22Rv1 (cell line): ENCODE measurements at regions not wholly inside any gene's neighbourhood (a gene's known extent, or its start where the extent isn't known, plus 50 kb on each side); places are given as distances from the start of the nearest gene placed in this dataset.

Source experiments
- ZFX ChIP-seq: fragments of 450-650 bp; IDR thresholded peaks from 2 replicates; pipeline ENCODE4 v1.6.1; 2017; ENCODE audit warnings: antibody characterized with exemption, borderline replicate concordance
- TF ChIP-seq, protein P1 (sequence below): fragments of 450-650 bp; IDR thresholded peaks from 2 replicates; pipeline ENCODE4 v1.5.1; 2017; ENCODE audit warnings: mild to moderate bottlenecking

DNA sequence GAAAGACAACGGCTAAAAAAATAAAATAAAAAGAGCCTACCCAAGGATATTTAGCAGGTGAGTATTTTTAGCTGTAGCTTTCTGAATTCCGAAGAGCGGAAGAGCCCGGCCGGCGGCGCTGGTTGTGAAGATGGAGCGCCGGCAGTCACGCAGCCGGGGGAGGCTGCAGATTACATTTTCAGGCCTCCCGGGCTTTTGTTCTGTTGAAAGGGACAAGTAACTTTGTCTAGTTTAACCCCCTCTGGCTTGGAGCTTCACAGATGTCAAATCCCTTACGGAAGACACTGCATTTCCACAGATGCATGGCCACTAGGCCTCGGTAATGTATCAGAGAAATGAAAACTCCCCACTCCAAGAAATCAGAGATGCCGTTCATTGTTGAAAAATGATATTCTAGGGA, 497.6 kb upstream of the MKI67 start:
- TF ChIP-seq, protein P1, sequence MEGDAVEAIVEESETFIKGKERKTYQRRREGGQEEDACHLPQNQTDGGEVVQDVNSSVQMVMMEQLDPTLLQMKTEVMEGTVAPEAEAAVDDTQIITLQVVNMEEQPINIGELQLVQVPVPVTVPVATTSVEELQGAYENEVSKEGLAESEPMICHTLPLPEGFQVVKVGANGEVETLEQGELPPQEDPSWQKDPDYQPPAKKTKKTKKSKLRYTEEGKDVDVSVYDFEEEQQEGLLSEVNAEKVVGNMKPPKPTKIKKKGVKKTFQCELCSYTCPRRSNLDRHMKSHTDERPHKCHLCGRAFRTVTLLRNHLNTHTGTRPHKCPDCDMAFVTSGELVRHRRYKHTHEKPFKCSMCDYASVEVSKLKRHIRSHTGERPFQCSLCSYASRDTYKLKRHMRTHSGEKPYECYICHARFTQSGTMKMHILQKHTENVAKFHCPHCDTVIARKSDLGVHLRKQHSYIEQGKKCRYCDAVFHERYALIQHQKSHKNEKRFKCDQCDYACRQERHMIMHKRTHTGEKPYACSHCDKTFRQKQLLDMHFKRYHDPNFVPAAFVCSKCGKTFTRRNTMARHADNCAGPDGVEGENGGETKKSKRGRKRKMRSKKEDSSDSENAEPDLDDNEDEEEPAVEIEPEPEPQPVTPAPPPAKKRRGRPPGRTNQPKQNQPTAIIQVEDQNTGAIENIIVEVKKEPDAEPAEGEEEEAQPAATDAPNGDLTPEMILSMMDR = no peak
- TF ChIP-seq ZFX = no peak
